A673 (cell line): ENCODE measurements at regions not wholly inside any gene's neighbourhood (a gene's known extent, or its start where the extent isn't known, plus 50 kb on each side); places are given as distances from the start of the nearest gene placed in this dataset.

Source experiments
- EZH2 ChIP-seq: fragments of 200-600 bp; sonication (generic); IDR thresholded peaks from 2 replicates; pipeline ENCODE4 v1.6.1; 2017; ENCODE audit warnings: borderline replicate concordance, low read depth, mild to moderate bottlenecking, mixed read lengths, antibody characterized with exemption, low read length; ENCODE audit not compliant: poor library complexity, severe bottlenecking
- TF ChIP-seq, protein P1 (sequence below): fragments of 300-800, 200-600 bp; sonication (generic); conservative IDR thresholded peaks from 2 replicates; pipeline ENCODE4 v1.5.1; 2017; ENCODE audit warnings: low read depth, mild to moderate bottlenecking, antibody characterized with exemption, low read length, moderate library complexity, mixed read lengths

DNA sequence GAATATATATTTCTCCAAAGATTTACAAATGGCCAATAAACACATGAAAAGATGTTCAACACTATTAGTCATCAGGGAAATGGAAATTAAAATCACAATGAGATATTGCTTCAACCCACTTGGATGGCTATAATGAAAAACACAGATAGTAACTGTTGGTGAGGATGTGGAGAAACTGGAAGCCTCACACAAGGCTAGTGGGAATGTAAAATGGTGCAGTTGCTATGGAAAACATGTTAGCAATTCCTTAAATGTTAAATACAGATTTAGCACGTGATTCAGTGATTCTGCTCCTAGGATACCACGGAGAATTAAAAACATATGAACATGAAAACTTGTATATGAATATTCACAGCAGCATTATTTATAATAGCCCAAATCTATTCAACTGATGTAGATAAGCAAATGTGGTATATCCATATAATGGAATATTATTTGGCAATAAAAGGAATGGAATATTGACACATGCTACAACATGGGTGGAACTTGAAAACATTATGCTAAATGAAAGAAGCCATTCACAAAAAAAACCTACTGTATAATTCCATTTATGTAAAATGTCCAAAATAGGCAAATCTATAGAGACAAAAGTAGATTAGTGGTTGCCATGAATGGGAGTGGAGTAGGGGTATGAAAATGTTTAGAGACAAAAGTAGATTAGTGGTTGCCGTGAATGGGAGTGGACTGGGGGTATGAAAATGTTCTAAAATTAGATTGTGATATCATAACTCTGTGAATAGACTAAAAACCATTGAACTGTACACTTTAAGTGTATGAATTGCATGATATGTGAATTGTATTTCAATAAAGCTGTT lies 227.1 kb upstream of the DDHD1 start:
- TF ChIP-seq, protein P1, sequence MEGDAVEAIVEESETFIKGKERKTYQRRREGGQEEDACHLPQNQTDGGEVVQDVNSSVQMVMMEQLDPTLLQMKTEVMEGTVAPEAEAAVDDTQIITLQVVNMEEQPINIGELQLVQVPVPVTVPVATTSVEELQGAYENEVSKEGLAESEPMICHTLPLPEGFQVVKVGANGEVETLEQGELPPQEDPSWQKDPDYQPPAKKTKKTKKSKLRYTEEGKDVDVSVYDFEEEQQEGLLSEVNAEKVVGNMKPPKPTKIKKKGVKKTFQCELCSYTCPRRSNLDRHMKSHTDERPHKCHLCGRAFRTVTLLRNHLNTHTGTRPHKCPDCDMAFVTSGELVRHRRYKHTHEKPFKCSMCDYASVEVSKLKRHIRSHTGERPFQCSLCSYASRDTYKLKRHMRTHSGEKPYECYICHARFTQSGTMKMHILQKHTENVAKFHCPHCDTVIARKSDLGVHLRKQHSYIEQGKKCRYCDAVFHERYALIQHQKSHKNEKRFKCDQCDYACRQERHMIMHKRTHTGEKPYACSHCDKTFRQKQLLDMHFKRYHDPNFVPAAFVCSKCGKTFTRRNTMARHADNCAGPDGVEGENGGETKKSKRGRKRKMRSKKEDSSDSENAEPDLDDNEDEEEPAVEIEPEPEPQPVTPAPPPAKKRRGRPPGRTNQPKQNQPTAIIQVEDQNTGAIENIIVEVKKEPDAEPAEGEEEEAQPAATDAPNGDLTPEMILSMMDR = no peak
- TF ChIP-seq EZH2 = no peak
